Spleen (tissue), 11 donors: ENCODE measurements at regions not wholly inside any gene's neighbourhood (a gene's known extent, or its start where the extent isn't known, plus 50 kb on each side); places are given as distances from the start of the nearest gene placed in this dataset.
"Not testable (repeated sequence)": the region's sequence is repeated elsewhere in the genome, so short reads cannot be mapped to it uniquely, and the experiment has no call there.

Source experiments
- DNase-seq: peaks from one replicate; pipeline ENCODE4 v3.0.0-alpha.2; 2020
- H3K27ac ChIP-seq, 8 donors: fragments of 200-600 bp; sonication (generic) in 7 of 8; 1 replicate in 4 of 8; 2 replicates in 4 of 8; pipeline versions ENCODE4 v1.5.0 to v1.8.0; 2016 to 2021; ENCODE audit warnings: inconsistent platforms in 4 of 8, mild to moderate bottlenecking in 4 of 8, moderate library complexity in 1 of 8
- H3K27me3 ChIP-seq, 7 donors: fragments of 200-600 bp; sonication (generic) in 6 of 7; replicated peaks in 1 of 7; 1 replicate in 4 of 7; 2 replicates in 3 of 7; pipeline versions ENCODE4 v1.5.0 to v1.8.0; 2016 to 2021; ENCODE audit warnings: inconsistent platforms in 3 of 7, mild to moderate bottlenecking in 1 of 7
- H3K36me3 ChIP-seq, 6 donors: fragments of 200-600 bp; sonication (generic) in 5 of 6; 1 replicate in 4 of 6; 2 replicates in 2 of 6; pipeline versions ENCODE4 v1.5.0 to v1.8.0; 2016 to 2021; ENCODE audit warnings: inconsistent platforms in 2 of 6
- H3K4me1 ChIP-seq, 6 donors: fragments of 200-600 bp; sonication (generic) in 5 of 6; 1 replicate in 3 of 6; 2 replicates in 3 of 6; pipeline versions ENCODE4 v1.5.0 to v1.8.0; 2016 to 2021; ENCODE audit warnings: inconsistent platforms in 3 of 6
- H3K4me3 ChIP-seq, 8 donors: fragments of 200-600 bp; sonication (generic) in 7 of 8; 1 replicate in 4 of 8; 2 replicates in 4 of 8; pipeline versions ENCODE4 v1.5.0 to v1.8.0; 2016 to 2021; ENCODE audit warnings: inconsistent platforms in 4 of 8, mild to moderate bottlenecking in 4 of 8, moderate library complexity in 2 of 8
- H3K9me3 ChIP-seq, 8 donors: fragments of 200-600 bp; sonication (generic) in 7 of 8; 1 replicate in 4 of 8; 2 replicates in 4 of 8; pipeline versions ENCODE4 v1.5.0 to v1.8.0; 2016 to 2021; ENCODE audit warnings: inconsistent platforms in 4 of 8
- CTCF ChIP-seq, 11 experiments: fragments of 200-600 bp in 7 of 11; fragments of 450-650 bp in 4 of 11; sonication (generic) in 4 of 11; IDR thresholded peaks in 8 of 11; conservative IDR thresholded peaks in 3 of 11; 1 replicate in 7 of 11; 2 replicates in 4 of 11; pipeline versions ENCODE4 v1.4.0 to v1.8.0; 2016 to 2021; ENCODE audit warnings: antibody characterized with exemption in 11 of 11, inconsistent platforms in 4 of 11, mild to moderate bottlenecking in 1 of 11
- POLR2A ChIP-seq, 3 donors: fragments of 450-650 bp; IDR thresholded peaks; one replicate each; pipeline ENCODE4 v1.5.1; 2017; ENCODE audit warnings: antibody characterized with exemption in 3 of 3, mild to moderate bottlenecking in 1 of 3
- POLR2AphosphoS5 ChIP-seq, 3 donors: sonication (generic); formaldehyde crosslinking; IDR thresholded peaks; one replicate each; pipeline ENCODE4 v1.5.1; 2017; ENCODE audit warnings: antibody characterized with exemption in 3 of 3
- WGBS, 5 donors: extraction: QIAGEN DNeasy Blood & Tissue Kit in 3 of 5; methylation state at CpG; one replicate each; pipeline versions ENCODE4 v1.1.5 to v1.1.7; 2013 to 2018; 5-methylcytosine and 5-hydroxymethylcytosine counted together
- intact Hi-C: fragments of 100-400 bp; cut with DNase I; formaldehyde crosslinking; loops from one replicate; pipeline ENCODE4 v1.15.0; 2023; ENCODE audit warnings: low total_unique reads
- donor health status: healthy with polysubstance abuse.
- donor health status: DM: no; HTN: no; CAD: no; lungs with moderate emphysema.
- donor health status: DM: no; HTN: no; CAD: no.
- donor health status: Bipolar disorder and iron deficiency.
- donor health status: healthy.
- donor health status: DM: no; HTN: no; CAD: no.
- donor health status: DM: yes; HTN: yes; CAD: no.

- intact Hi-C loops, result no loop called here
- Histone ChIP-seq H3K36me3 (no peaks in the 10 kb centered on the region), H3K9me3 (no peaks in the 10 kb centered on the region), H3K27me3 (no peaks in the 10 kb centered on the region), H3K4me3 (no peak overlapping the region), H3K27ac (no peak overlapping the region), H3K4me1 (no peaks in the 10 kb centered on the region)
- WGBS, 5 donors, result 89 to 98% (median 92%) methylated on average over 3 of the region's 3 CpGs
- DNase-seq, result no peak
- TF ChIP-seq POLR2A (IDR thresholded peaks at IDR 0.05) (no peak), CTCF (IDR thresholded peaks at IDR 0.05 in 8 of 11, conservative IDR thresholded peaks at IDR 0.05 in 3 of 11) (no peak), POLR2AphosphoS5 (IDR thresholded peaks at IDR 0.05) (no peak)
Measured at GRCh38 chr2:38243186-38243880, 133.7 kb downstream of the ATL2 start.

GRCh38 chr2:38239452-38239851 lies 137.6 kb downstream of the ATL2 start:
- Histone ChIP-seq H3K36me3 (no peaks in the 10 kb centered on the region), H3K27me3 (no peaks in the 10 kb centered on the region), H3K4me3 (no peak overlapping the region), H3K4me1 (no peaks in the 10 kb centered on the region), H3K9me3 (no peaks in the 10 kb centered on the region), H3K27ac (no peak overlapping the region)
- no peak for DNase-seq
- 85 to 95% (median 94%) methylated on average over 7 to 10 of the region's 10 CpGs for WGBS, 5 donors
- intact Hi-C loops, result no loop called here
- no peak for TF ChIP-seq POLR2AphosphoS5 (IDR thresholded peaks at IDR 0.05)
- TF ChIP-seq POLR2A (IDR thresholded peaks at IDR 0.05), result no peak
- no peak for TF ChIP-seq CTCF (IDR thresholded peaks at IDR 0.05 in 8 of 11, conservative IDR thresholded peaks at IDR 0.05 in 3 of 11)

GRCh38 chr2:38238705-38239104 lies 138.4 kb downstream of the ATL2 start:
- intact Hi-C loops, result not testable (repeated sequence)

GRCh38 chr2:38237311-38237710 lies 139.8 kb downstream of the ATL2 start:
- DNase-seq, result no peak
- Histone ChIP-seq H3K4me1 (no peaks in the 10 kb centered on the region), H3K27ac (no peak overlapping the region), H3K36me3 (no peaks in the 10 kb centered on the region), H3K4me3 (no peak overlapping the region), H3K27me3 (no peaks in the 10 kb centered on the region), H3K9me3 (no peaks in the 10 kb centered on the region)
- 91 to 98% (median 93%) methylated on average over 2 of the region's 2 CpGs for WGBS, 5 donors
- intact Hi-C loops, result no loop called here
- TF ChIP-seq POLR2AphosphoS5 (IDR thresholded peaks at IDR 0.05) (no peak), POLR2A (IDR thresholded peaks at IDR 0.05) (no peak), CTCF (IDR thresholded peaks at IDR 0.05 in 8 of 11, conservative IDR thresholded peaks at IDR 0.05 in 3 of 11) (no peak)

More at GRCh38 chr2:38238705-38239104, 138.4 kb downstream of the ATL2 start:
- not testable (repeated sequence) for DNase-seq, H3K4me3 ChIP-seq, H3K9me3 ChIP-seq, H3K27ac ChIP-seq, H3K27me3 ChIP-seq, H3K36me3 ChIP-seq, H3K4me1 ChIP-seq
- 92 to 98% (median 96%) methylated on average over 5 of the region's 5 CpGs for WGBS, 5 donors
